ENCODE measurements at regions not wholly inside any gene's neighbourhood (a gene's known extent, or its start where the extent isn't known, plus 50 kb on each side); places are given as distances from the start of the nearest gene placed in this dataset.

DNA sequence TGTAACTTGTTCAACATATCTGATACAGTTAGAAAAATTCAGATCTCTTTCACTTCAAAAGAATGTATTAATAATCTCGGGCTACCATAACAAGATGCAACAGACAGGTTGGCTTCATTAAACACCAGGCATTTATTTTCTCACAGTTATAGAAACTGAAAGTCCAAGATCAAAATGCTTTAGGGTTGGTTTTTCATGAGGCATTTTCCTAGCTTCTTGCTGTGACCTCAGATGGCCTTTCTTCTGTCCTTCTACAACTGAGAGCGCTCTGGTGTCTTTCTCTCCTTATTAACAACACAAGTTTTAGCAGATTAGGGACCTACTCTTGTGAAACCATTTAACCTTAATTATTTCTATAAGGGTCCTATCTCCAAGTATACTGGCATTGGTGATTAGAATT is 452.5 kb downstream of the ZNF804A start:
- TF ChIP-seq, protein P1, sequence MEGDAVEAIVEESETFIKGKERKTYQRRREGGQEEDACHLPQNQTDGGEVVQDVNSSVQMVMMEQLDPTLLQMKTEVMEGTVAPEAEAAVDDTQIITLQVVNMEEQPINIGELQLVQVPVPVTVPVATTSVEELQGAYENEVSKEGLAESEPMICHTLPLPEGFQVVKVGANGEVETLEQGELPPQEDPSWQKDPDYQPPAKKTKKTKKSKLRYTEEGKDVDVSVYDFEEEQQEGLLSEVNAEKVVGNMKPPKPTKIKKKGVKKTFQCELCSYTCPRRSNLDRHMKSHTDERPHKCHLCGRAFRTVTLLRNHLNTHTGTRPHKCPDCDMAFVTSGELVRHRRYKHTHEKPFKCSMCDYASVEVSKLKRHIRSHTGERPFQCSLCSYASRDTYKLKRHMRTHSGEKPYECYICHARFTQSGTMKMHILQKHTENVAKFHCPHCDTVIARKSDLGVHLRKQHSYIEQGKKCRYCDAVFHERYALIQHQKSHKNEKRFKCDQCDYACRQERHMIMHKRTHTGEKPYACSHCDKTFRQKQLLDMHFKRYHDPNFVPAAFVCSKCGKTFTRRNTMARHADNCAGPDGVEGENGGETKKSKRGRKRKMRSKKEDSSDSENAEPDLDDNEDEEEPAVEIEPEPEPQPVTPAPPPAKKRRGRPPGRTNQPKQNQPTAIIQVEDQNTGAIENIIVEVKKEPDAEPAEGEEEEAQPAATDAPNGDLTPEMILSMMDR (IDR thresholded peaks at IDR 0.05) = no peak
- no peak for TF ChIP-seq POLR2A (IDR thresholded peaks at IDR 0.05)
